ENCODE measurements at regions not wholly inside any gene's neighbourhood (a gene's known extent, or its start where the extent isn't known, plus 50 kb on each side); places are given as distances from the start of the nearest gene placed in this dataset.

GRCh38 chr5:13606051-13606450 is 338.4 kb downstream of the DNAH5 start:
- TF ChIP-seq POLR2A (IDR thresholded peaks at IDR 0.05; ENCODE audit: control extremely low read depth in 1 of 2, low read depth in 2 of 2, low read length in 2 of 2) (no peak), CTCF (IDR thresholded peaks at IDR 0.05; ENCODE audit: control extremely low read depth in 1 of 3, insufficient read depth in 1 of 3, low read depth in 1 of 3, low read length in 3 of 3) (no peak), NRF1 (IDR thresholded peaks at IDR 0.05; ENCODE audit: low read depth, low read length) (no peak), KDM5A (IDR thresholded peaks at IDR 0.05; ENCODE audit: low read length) (no peak), MAX (IDR thresholded peaks at IDR 0.05) (no peak)

All from H1 (cell line).